ENCODE measurements at regions not wholly inside any gene's neighbourhood (a gene's known extent, or its start where the extent isn't known, plus 50 kb on each side); places are given as distances from the start of the nearest gene placed in this dataset.

DNA sequence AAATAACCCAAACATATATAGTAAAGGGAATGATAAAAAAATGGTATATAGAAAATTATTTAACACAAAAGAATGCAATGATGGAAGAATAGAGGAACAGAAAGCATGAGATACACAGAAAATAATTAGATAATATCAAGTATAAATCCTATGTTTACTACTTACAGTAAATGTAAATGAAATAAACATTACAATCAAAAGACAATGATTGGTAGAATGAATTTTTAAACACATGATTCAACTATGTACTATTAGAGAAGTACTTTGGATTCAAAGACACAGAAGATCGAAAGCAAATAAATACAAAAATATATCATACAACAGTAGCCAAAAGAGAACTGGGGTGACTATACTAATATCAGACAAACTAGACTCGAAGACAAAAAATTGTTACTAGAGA is 97.6 kb upstream of the PARD3B start:
- TF ChIP-seq EZH2 (IDR thresholded peaks at IDR 0.05; ENCODE audit: borderline replicate concordance, insufficient read depth, low read depth, low read length, poor library complexity, severe bottlenecking) (no peak), CTCF (IDR thresholded peaks at IDR 0.05) (no peak)
- H3K9ac ChIP-seq (ENCODE audit: low read length) = no peak overlapping the region
- H3K9me3 Mint-ChIP-seq (ENCODE audit: insufficient read depth) = no peaks in the 10 kb centered on the region
- no peak overlapping the region for H3K4me2 ChIP-seq (replicated peaks; ENCODE audit: low read depth, low read length, poor library complexity, severe bottlenecking)
- H3K36me3 ChIP-seq (replicated peaks in 1 of 2; ENCODE audit: control extremely low read depth in 1 of 2, control insufficient read depth in 1 of 2, extremely low read depth in 1 of 2, insufficient read depth in 2 of 2, low read length in 1 of 2) = no peaks in the 10 kb centered on the region
- H4K20me1 ChIP-seq (ENCODE audit: control insufficient read depth, insufficient read depth, low read length, poor library complexity, severe bottlenecking) = no peaks in the 10 kb centered on the region
- POLR2A ChIA-PET = no interaction called here
- H3K4me1 ChIP-seq (ENCODE audit: control insufficient read depth in 2 of 2, insufficient read depth in 2 of 2, low read length in 2 of 2) = no peaks in the 10 kb centered on the region
- no peak overlapping the region for H2AFZ ChIP-seq (ENCODE audit: insufficient read depth, low read depth, low read length, poor library complexity, severe bottlenecking)
- H3K27ac ChIP-seq (ENCODE audit: low read length in 2 of 2) = no peak overlapping the region
- H3K27ac Mint-ChIP-seq = no peak overlapping the region
- H3K27me3 ChIP-seq (replicated peaks in 1 of 4; ENCODE audit: control extremely low read depth in 1 of 4, control insufficient read depth in 3 of 4, insufficient read depth in 4 of 4, low read length in 3 of 4) = no peaks in the 10 kb centered on the region
- no peaks in the 10 kb centered on the region for H3K4me1 Mint-ChIP-seq
- no peak overlapping the region for H3K4me3 Mint-ChIP-seq
- H3K79me2 ChIP-seq (ENCODE audit: control insufficient read depth, insufficient read depth, low read length) = no peaks in the 10 kb centered on the region
- no peaks in the 10 kb centered on the region for H3K9me3 ChIP-seq (ENCODE audit: control extremely low read depth in 1 of 3, control insufficient read depth in 2 of 3, insufficient read depth in 1 of 3, low read length in 2 of 3)
- CTCF ChIA-PET = no interaction called here
- intact Hi-C loops (cut with micrococcal nuclease) = no loop called here
- DNase-seq = no peak
- H3K4me3 ChIP-seq (ENCODE audit: control extremely low read depth in 1 of 5, extremely low read depth in 1 of 5, insufficient read depth in 1 of 5, low read depth in 2 of 5, low read length in 4 of 5) = no peak overlapping the region
- no peaks in the 10 kb centered on the region for H3K27me3 Mint-ChIP-seq
- no peak for ATAC-seq (ENCODE audit: low read depth)
- no CpG with 5 or more reads among the region's 2 CpGs for WGBS (ENCODE audit: insufficient coverage)

DNA sequence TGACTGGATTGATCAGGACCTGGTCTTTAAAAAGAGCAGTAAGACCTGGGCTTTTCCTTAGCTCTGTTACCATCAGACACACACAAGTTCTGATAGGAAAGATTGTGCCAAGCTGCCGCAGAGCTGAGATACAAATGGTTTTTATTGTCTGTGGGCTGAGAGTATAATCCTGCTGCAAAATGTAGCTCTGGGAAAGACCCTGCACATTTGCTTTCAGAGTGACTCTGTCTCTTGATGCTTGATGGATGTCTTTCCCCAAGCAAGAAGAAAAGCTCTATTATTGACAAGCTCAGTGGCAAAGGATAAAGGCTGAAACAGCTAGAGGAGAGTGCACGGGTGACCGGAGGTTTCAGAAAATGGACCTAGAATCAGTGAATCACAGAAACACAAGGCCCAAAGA is 95.3 kb upstream of the PARD3B start:
- Histone ChIP-seq H3K27me3 (replicated peaks in 1 of 4; ENCODE audit: control extremely low read depth in 1 of 4, control insufficient read depth in 3 of 4, insufficient read depth in 4 of 4, low read length in 3 of 4) (no peaks in the 10 kb centered on the region), H3K4me1 (ENCODE audit: control insufficient read depth in 2 of 2, insufficient read depth in 2 of 2, low read length in 2 of 2) (no peaks in the 10 kb centered on the region), H4K20me1 (ENCODE audit: control insufficient read depth, insufficient read depth, low read length, poor library complexity, severe bottlenecking) (no peaks in the 10 kb centered on the region), H3K9ac (ENCODE audit: low read length) (no peak overlapping the region), H3K79me2 (ENCODE audit: control insufficient read depth, insufficient read depth, low read length) (no peaks in the 10 kb centered on the region), H3K4me3 (ENCODE audit: control extremely low read depth in 1 of 5, extremely low read depth in 1 of 5, insufficient read depth in 1 of 5, low read depth in 2 of 5, low read length in 4 of 5) (no peak overlapping the region), H2AFZ (ENCODE audit: insufficient read depth, low read depth, low read length, poor library complexity, severe bottlenecking) (no peak overlapping the region), H3K4me2 (replicated peaks; ENCODE audit: low read depth, low read length, poor library complexity, severe bottlenecking) (no peak overlapping the region), H3K9me3 (ENCODE audit: control extremely low read depth in 1 of 3, control insufficient read depth in 2 of 3, insufficient read depth in 1 of 3, low read length in 2 of 3) (no peaks in the 10 kb centered on the region), H3K36me3 (replicated peaks in 1 of 2; ENCODE audit: control extremely low read depth in 1 of 2, control insufficient read depth in 1 of 2, extremely low read depth in 1 of 2, insufficient read depth in 2 of 2, low read length in 1 of 2) (no peaks in the 10 kb centered on the region), H3K27ac (ENCODE audit: low read length in 2 of 2) (no peak overlapping the region)
- intact Hi-C loops (cut with micrococcal nuclease) = no loop called here
- Mint-ChIP-seq H3K4me3 (no peak overlapping the region), H3K9me3 (ENCODE audit: insufficient read depth) (no peaks in the 10 kb centered on the region), H3K4me1 (no peaks in the 10 kb centered on the region), H3K27me3 (no peaks in the 10 kb centered on the region), H3K27ac (no peak overlapping the region)
- ChIA-PET POLR2A (no interaction called here), CTCF (no interaction called here)
- no peak for TF ChIP-seq EZH2 (IDR thresholded peaks at IDR 0.05; ENCODE audit: borderline replicate concordance, insufficient read depth, low read depth, low read length, poor library complexity, severe bottlenecking)
- no peak for TF ChIP-seq CTCF (IDR thresholded peaks at IDR 0.05)
- WGBS (ENCODE audit: insufficient coverage) = 100% methylated on average over 2 of the region's 3 CpGs
- ATAC-seq (ENCODE audit: low read depth) (no peak), DNase-seq (no peak)
